Astrocyte (in vitro differentiated cells and primary cell): ENCODE measurements at regions not wholly inside any gene's neighbourhood (a gene's known extent, or its start where the extent isn't known, plus 50 kb on each side); places are given as distances from the start of the nearest gene placed in this dataset.

Experiments
- CTCF ChIP-seq: IDR thresholded peaks from 2 replicates; pipeline ENCODE4 v1.5.1; 2011; ENCODE audit warnings: low read depth, mild to moderate bottlenecking, inconsistent platforms, low read length, moderate library complexity; ENCODE audit not compliant: insufficient read depth
- EZH2 ChIP-seq: IDR thresholded peaks from 2 replicates; pipeline ENCODE4 v1.6.1; 2012; ENCODE audit warnings: mild to moderate bottlenecking, low read length, inconsistent platforms; ENCODE audit not compliant: insufficient read depth

GRCh38 chr20:50393242-50393641 lies 116.9 kb upstream of the PTPN1 start:
- TF ChIP-seq CTCF (no peak), EZH2 (no peak)
